ENCODE measurements at regions not wholly inside any gene's neighbourhood (a gene's known extent, or its start where the extent isn't known, plus 50 kb on each side); places are given as distances from the start of the nearest gene placed in this dataset.
"Not testable (repeated sequence)": the region's sequence is repeated elsewhere in the genome, so short reads cannot be mapped to it uniquely, and the experiment has no call there.

- not testable (repeated sequence) for FAIRE-seq; DNase-seq (ENCODE audit: low spot score)
Observed at GRCh38 chrX:92081250-92081649, 302.1 kb downstream of the PCDH11X start.

- FAIRE-seq; DNase-seq (ENCODE audit: low spot score): not testable (repeated sequence)
Observed at GRCh38 chrX:92090756-92091155, 311.6 kb downstream of the PCDH11X start.

- FAIRE-seq; DNase-seq (ENCODE audit: low spot score): not testable (repeated sequence)
Observed at GRCh38 chrX:92098136-92098535, 319.0 kb downstream of the PCDH11X start.

- not testable (repeated sequence) for FAIRE-seq
Observed at GRCh38 chrX:92100095-92100494, 320.9 kb downstream of the PCDH11X start.

GRCh38 chrX:92105693-92106092, 326.5 kb downstream of the PCDH11X start:
- not testable (repeated sequence) for FAIRE-seq; DNase-seq (ENCODE audit: low spot score)

More at GRCh38 chrX:92100095-92100494, 320.9 kb downstream of the PCDH11X start:
- DNase-seq (ENCODE audit: low spot score), result not testable (repeated sequence)

GRCh38 chrX:92106671-92107070, 327.5 kb downstream of the PCDH11X start:
- FAIRE-seq; DNase-seq (ENCODE audit: low spot score): not testable (repeated sequence)

GRCh38 chrX:92110410-92110911, 331.3 kb downstream of the PCDH11X start:
- not testable (repeated sequence) for FAIRE-seq; DNase-seq (ENCODE audit: low spot score)

- not testable (repeated sequence) for DNase-seq (ENCODE audit: low spot score); FAIRE-seq
Observed at GRCh38 chrX:92117701-92118100, 338.5 kb downstream of the PCDH11X start.

- DNase-seq (ENCODE audit: low spot score); FAIRE-seq: not testable (repeated sequence)
Observed at GRCh38 chrX:92163035-92163434, 383.9 kb downstream of the PCDH11X start.

GRCh38 chrX:92209936-92210335, 430.8 kb downstream of the PCDH11X start:
- DNase-seq (ENCODE audit: low spot score), result no peak
- FAIRE-seq, result no peak

- FAIRE-seq (no peak), DNase-seq (ENCODE audit: low spot score) (no peak)
Observed at GRCh38 chrX:92213786-92214185, 434.6 kb downstream of the PCDH11X start.

- DNase-seq (ENCODE audit: low spot score); FAIRE-seq: not testable (repeated sequence)
Observed at GRCh38 chrX:92215011-92215410, 435.8 kb downstream of the PCDH11X start.

- no peak for DNase-seq (ENCODE audit: low spot score)
- FAIRE-seq, result no peak
Observed at GRCh38 chrX:92224406-92224805, 445.2 kb downstream of the PCDH11X start.

GRCh38 chrX:92230628-92231027, 451.5 kb downstream of the PCDH11X start:
- DNase-seq (ENCODE audit: low spot score), result no peak
- no peak for FAIRE-seq

- DNase-seq (ENCODE audit: low spot score) (no peak), FAIRE-seq (no peak)
Observed at GRCh38 chrX:92231391-92231790, 452.2 kb downstream of the PCDH11X start.

- FAIRE-seq (no peak), DNase-seq (ENCODE audit: low spot score) (no peak)
Observed at GRCh38 chrX:92232182-92232581, 453.0 kb downstream of the PCDH11X start.

GRCh38 chrX:92241249-92241648, 462.1 kb downstream of the PCDH11X start:
- no peak for DNase-seq (ENCODE audit: low spot score)
- FAIRE-seq, result no peak

GRCh38 chrX:92247076-92247475, 467.9 kb downstream of the PCDH11X start:
- DNase-seq (ENCODE audit: low spot score) (peak; percentile 18), FAIRE-seq (no peak)

- DNase-seq (ENCODE audit: low spot score), result no peak
- no peak for FAIRE-seq
Observed at GRCh38 chrX:92249125-92249524, 469.9 kb downstream of the PCDH11X start.

GRCh38 chrX:92260102-92260501, 480.9 kb downstream of the PCDH11X start:
- FAIRE-seq (no peak), DNase-seq (ENCODE audit: low spot score) (no peak)

GRCh38 chrX:92270936-92271855, 492.0 kb downstream of the PCDH11X start:
- FAIRE-seq, result no peak

GRCh38 chrX:92278556-92278955, 499.4 kb downstream of the PCDH11X start:
- FAIRE-seq; DNase-seq (ENCODE audit: low spot score): not testable (repeated sequence)

More at GRCh38 chrX:92270936-92271855, 492.0 kb downstream of the PCDH11X start:
- no peak for DNase-seq (ENCODE audit: low spot score)
